ENCODE measurements at regions not wholly inside any gene's neighbourhood (a gene's known extent, or its start where the extent isn't known, plus 50 kb on each side); places are given as distances from the start of the nearest gene placed in this dataset.

- no peak for TF ChIP-seq CTCF (IDR thresholded peaks at IDR 0.05)
- no peak for TF ChIP-seq POLR2AphosphoS5 (IDR thresholded peaks at IDR 0.05)
- no peak for TF ChIP-seq POLR2A (IDR thresholded peaks at IDR 0.05)
- TF ChIP-seq EP300 (IDR thresholded peaks at IDR 0.05) = no peak
Observed at GRCh38 chr13:22517544-22517943, 663.2 kb upstream of the SGCG start.
